Effector memory CD4-positive, alpha-beta T cell (primary cell): ENCODE measurements at regions not wholly inside any gene's neighbourhood (a gene's known extent, or its start where the extent isn't known, plus 50 kb on each side); places are given as distances from the start of the nearest gene placed in this dataset.

Experiments used
- DNase-seq, 3 donors: peaks; one replicate each; pipeline ENCODE4 v3.0.0-alpha.2; 2020
- H3K27ac ChIP-seq: 2 replicates; pipeline ENCODE4 v1.7.0; 2013; ENCODE audit warnings: mild to moderate bottlenecking, low read length, moderate library complexity; ENCODE audit not compliant: insufficient read depth, poor library complexity, severe bottlenecking
- H3K27me3 ChIP-seq: replicated peaks from 2 replicates; pipeline ENCODE4 v1.7.0; 2013; ENCODE audit warnings: mild to moderate bottlenecking, low read length; ENCODE audit not compliant: insufficient read depth, control insufficient read depth, poor library complexity, severe bottlenecking
- H3K36me3 ChIP-seq: 2 replicates; pipeline ENCODE4 v1.7.0; 2013; ENCODE audit warnings: mild to moderate bottlenecking, low read length, moderate library complexity; ENCODE audit not compliant: control insufficient read depth, insufficient read depth
- H3K4me1 ChIP-seq: 2 replicates; pipeline ENCODE4 v1.7.0; 2013; ENCODE audit warnings: low read length, mild to moderate bottlenecking; ENCODE audit not compliant: control insufficient read depth, insufficient read depth, poor library complexity, severe bottlenecking
- H3K4me3 ChIP-seq: 2 replicates; pipeline ENCODE4 v1.7.0; 2013; ENCODE audit warnings: low read length, low read depth, mild to moderate bottlenecking; ENCODE audit not compliant: insufficient read depth, poor library complexity, severe bottlenecking
- H3K9me3 ChIP-seq: 2 replicates; pipeline ENCODE4 v1.7.0; 2013; ENCODE audit warnings: mild to moderate bottlenecking, low read length, moderate library complexity; ENCODE audit not compliant: control insufficient read depth

- no peaks in the 10 kb centered on the region for H3K27me3 ChIP-seq
- no peak overlapping the region for H3K27ac ChIP-seq
- no peaks in the 10 kb centered on the region for H3K36me3 ChIP-seq
- DNase-seq, result no peak
- H3K4me1 ChIP-seq, result no peaks in the 10 kb centered on the region
- no peak overlapping the region for H3K4me3 ChIP-seq
- H3K9me3 ChIP-seq, result no peaks in the 10 kb centered on the region
Measured at GRCh38 chr9:7246917-7247522, 489.2 kb downstream of the KDM4C start.

DNA sequence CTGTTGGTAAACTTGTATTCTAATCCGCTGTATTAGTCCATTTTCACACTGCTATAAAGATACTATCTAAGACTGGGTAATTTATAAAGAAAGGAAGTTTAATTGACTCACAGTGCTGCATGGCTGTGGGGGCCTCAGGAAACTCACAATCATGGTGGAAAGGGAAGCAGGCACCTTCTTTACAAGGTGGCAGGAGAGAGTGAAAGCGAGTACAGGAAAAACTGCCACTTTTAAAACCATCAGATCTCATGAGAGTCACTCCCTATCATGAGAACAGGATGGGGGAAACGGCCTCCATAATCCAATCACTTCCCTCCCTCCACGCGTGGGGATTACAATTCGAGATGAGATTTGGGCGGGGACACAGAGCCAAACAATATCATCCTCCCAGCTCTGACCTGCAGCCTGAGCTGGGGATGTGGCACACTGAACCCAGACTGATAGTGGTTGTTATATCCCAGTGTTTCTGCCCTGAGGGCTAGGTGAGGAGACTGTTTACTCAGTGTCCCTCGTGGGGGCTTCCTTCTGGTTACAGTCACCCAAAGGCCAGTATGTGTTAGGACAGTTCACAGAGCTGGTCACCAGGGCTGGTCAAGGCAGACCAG is 488.3 kb downstream of the KDM4C start:
- no peak for DNase-seq
- H3K27ac ChIP-seq, result no peak overlapping the region
- no peaks in the 10 kb centered on the region for H3K4me1 ChIP-seq
- no peaks in the 10 kb centered on the region for H3K36me3 ChIP-seq
- no peak overlapping the region for H3K4me3 ChIP-seq
- no peaks in the 10 kb centered on the region for H3K27me3 ChIP-seq
- H3K9me3 ChIP-seq, result no peaks in the 10 kb centered on the region

DNA sequence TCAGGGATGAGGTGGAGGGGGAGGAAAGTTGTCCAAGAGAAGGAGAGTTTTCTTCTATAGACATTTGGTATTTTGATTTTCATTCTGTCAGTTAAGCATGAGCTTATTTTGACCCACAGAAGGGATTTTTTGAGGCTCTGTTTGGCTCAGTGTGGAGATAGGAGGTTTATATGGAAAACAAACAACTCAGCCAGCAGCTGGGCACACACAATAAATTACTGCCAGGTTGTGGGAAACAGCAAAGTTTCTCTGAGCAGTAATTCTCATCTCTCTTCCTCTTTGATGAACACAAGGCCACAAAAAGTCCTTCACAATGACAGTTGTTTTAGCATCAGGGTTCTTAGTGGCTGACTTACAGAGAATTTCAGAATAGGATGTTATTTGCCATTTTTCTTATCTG is 486.1 kb downstream of the KDM4C start:
- Histone ChIP-seq H3K27ac (no peak overlapping the region), H3K9me3 (no peaks in the 10 kb centered on the region), H3K4me3 (no peak overlapping the region), H3K27me3 (no peaks in the 10 kb centered on the region), H3K36me3 (no peaks in the 10 kb centered on the region), H3K4me1 (no peaks in the 10 kb centered on the region)
- DNase-seq, result no peak

DNA sequence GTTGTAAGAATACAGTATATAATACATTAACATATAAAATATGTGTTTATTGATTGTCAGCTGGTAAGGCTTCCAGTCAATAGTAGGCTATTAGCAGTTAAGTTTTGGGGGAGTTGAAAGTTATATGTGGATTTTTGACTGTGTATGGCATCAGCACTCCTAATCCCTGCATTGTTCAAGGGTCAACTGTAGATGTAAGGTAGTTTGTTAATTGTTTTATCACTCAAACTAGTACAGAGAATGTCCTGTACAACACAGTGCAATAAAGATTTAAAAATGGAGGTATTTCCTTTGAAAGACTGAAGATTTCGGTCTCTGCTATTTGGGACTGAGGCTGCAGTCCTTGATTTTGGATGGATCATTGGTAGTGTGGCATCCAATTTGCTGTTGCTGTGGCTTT is 484.4 kb downstream of the KDM4C start:
- H3K4me1 ChIP-seq, result no peaks in the 10 kb centered on the region
- H3K4me3 ChIP-seq, result no peak overlapping the region
- no peak overlapping the region for H3K27ac ChIP-seq
- no peaks in the 10 kb centered on the region for H3K36me3 ChIP-seq
- no peaks in the 10 kb centered on the region for H3K27me3 ChIP-seq
- no peak for DNase-seq
- H3K9me3 ChIP-seq, result no peaks in the 10 kb centered on the region

DNA sequence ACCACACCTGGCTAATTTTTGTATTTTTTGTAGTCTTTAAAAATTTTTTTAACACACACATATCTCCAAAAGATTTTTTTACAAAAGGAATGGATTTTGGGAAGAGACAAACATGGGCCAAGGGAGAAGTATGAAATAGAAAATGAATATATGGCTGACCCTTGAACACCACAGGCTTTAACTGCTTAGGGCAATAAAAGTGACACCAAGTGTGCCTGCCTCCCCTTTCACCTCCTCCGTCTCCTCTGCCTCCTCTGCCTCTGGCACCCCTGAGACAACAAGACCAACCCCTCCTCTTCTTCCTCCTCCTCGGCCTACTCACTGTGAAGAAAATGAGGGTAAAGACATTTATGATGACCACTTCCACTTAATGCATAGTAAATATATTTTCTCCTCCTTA is 483.9 kb downstream of the KDM4C start:
- H3K4me1 ChIP-seq, result no peaks in the 10 kb centered on the region
- H3K36me3 ChIP-seq, result no peaks in the 10 kb centered on the region
- no peaks in the 10 kb centered on the region for H3K9me3 ChIP-seq
- H3K4me3 ChIP-seq, result no peak overlapping the region
- H3K27ac ChIP-seq, result no peak overlapping the region
- no peak for DNase-seq
- H3K27me3 ChIP-seq, result no peaks in the 10 kb centered on the region

GRCh38 chr9:7240569-7241311 is 483.0 kb downstream of the KDM4C start:
- H3K27me3 ChIP-seq, result no peaks in the 10 kb centered on the region
- no peak overlapping the region for H3K4me3 ChIP-seq
- no peaks in the 10 kb centered on the region for H3K4me1 ChIP-seq
- H3K36me3 ChIP-seq, result no peaks in the 10 kb centered on the region
- DNase-seq, result no peak
- H3K9me3 ChIP-seq, result no peaks in the 10 kb centered on the region
- no peak overlapping the region for H3K27ac ChIP-seq

DNA sequence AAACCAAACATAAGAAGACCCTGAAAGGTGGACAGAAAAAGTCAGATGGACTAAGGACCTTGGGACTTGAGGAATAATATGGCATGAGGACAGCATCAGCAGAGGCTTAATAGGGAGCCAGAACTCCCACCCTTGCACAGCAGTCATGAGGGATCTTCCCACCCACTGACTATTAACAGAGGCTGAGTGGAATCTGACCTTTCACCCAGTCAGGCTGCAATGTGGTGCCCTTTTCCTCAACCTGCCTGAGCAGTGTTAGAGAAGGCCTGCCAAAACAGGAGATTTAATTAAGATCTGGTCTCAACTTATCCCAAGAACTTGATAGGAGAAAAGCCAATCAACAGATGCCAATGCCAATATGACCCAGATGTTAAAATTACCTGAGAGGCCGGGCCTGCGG is 481.9 kb downstream of the KDM4C start:
- no peak for DNase-seq
- Histone ChIP-seq H3K4me1 (no peaks in the 10 kb centered on the region), H3K27ac (no peak overlapping the region), H3K27me3 (no peaks in the 10 kb centered on the region), H3K36me3 (no peaks in the 10 kb centered on the region), H3K4me3 (no peak overlapping the region), H3K9me3 (no peaks in the 10 kb centered on the region)

DNA sequence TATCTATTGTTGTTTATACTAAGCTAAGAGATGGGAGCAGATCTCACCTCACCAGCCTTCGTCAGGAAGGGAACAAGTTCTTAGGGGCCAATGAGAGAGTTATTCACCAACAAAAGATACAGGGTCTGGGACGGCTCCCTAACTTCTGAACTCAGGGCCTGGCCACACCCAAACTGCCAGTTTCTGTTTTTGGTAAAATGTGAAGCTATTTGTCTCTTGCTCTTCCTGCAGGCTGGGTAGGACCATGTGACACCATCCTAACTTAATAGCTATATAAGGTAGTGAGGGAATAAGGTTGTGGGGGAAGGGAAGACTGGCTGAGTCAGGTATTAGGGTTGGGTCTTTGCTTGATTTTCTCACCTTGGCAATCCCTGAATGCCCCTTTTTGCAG is 480.5 kb downstream of the KDM4C start:
- H3K9me3 ChIP-seq, result no peaks in the 10 kb centered on the region
- no peak for DNase-seq
- H3K4me3 ChIP-seq, result no peak overlapping the region
- no peak overlapping the region for H3K27ac ChIP-seq
- no peaks in the 10 kb centered on the region for H3K4me1 ChIP-seq
- no peaks in the 10 kb centered on the region for H3K27me3 ChIP-seq
- H3K36me3 ChIP-seq, result no peaks in the 10 kb centered on the region

- Histone ChIP-seq H3K4me3 (no peak overlapping the region), H3K27ac (no peak overlapping the region), H3K4me1 (no peaks in the 10 kb centered on the region), H3K27me3 (no peaks in the 10 kb centered on the region), H3K9me3 (no peaks in the 10 kb centered on the region), H3K36me3 (no peaks in the 10 kb centered on the region)
- no peak for DNase-seq
Measured at GRCh38 chr9:7237473-7238246, 479.9 kb downstream of the KDM4C start.

- no peaks in the 10 kb centered on the region for H3K36me3 ChIP-seq
- no peak overlapping the region for H3K27ac ChIP-seq
- no peak overlapping the region for H3K4me3 ChIP-seq
- no peaks in the 10 kb centered on the region for H3K4me1 ChIP-seq
- no peaks in the 10 kb centered on the region for H3K9me3 ChIP-seq
- no peaks in the 10 kb centered on the region for H3K27me3 ChIP-seq
- DNase-seq, result no peak
Measured at GRCh38 chr9:7236186-7236585, 478.4 kb downstream of the KDM4C start.
